GM18498 (cell line): ENCODE measurements at regions not wholly inside any gene's neighbourhood (a gene's known extent, or its start where the extent isn't known, plus 50 kb on each side); places are given as distances from the start of the nearest gene placed in this dataset.

Experiments used
- ATAC-seq: cut with Tn5 transposase; IDR thresholded peaks from one replicate; pipeline ENCODE4 v1.9.1; 2021; ENCODE audit warnings: mild to moderate bottlenecking, moderate library complexity; ENCODE audit not compliant: unreplicated experiment

DNA sequence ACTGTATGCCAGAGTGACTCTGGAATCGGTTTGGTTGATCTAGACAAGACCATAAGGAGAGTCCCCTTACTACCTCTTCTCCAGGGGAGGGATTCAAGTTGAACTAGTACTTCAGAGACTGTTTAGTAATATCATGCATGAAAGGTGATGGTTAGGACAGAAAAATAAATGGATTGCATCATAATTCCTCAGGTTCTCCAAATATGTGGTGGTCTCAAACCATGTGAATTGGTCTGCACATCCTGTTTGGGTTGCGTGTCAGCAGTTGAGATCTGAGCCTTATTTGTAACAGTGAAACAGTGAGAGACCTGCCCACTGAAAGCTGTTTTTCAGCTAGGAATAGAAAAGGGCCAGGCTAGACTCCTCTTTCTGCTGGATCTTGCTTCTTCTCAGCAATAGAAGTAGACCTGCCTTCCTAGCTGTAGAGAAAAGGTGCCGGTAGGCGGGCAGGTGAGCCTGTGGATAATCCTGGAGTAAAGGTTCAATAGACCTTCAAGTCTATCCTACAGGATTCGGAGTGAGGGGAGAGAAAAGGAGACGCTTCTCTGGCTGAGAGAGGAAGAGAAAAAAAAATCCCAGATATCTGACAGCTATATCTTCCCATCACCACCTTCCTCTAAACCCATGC lies 258.5 kb upstream of the E2F7 start:
- ATAC-seq = no peak

DNA sequence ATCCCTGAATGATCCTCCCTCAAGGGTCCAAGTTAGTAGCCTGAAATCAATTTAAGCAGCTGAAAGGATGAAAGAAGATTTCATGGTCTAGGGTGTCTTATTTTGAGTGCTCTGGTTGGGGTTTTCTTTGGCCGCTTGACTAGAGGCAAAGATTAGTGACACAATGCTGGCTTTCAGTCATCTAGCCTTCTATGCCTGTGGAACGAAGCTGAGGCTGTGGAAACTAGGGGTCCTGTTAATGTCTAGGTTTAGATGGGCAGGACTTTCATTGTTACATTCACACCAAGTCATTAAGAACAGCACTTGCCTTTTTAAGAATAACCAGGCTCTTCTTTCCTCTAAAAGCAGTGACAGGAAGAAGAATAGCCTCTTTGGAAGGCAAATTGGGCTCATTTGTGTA lies 253.8 kb upstream of the E2F7 start:
- no peak for ATAC-seq

DNA sequence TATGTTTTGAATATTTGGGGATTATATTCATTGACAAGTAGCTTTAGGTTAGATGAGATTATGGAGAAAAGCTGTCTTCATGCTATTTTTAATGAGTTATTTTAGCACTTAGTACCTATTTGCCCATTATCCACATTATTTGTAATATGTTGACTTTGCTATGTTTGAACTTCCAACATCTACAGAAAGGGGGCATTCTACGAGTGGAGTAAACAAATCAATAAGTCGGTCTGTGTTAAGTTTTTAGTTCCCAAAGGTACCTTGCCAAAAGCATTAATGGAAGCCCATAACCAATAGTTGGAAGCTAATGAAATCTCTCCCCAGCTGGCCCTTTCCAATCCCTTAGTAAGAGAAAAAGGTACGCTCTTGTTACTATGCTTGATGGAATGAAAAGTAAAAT lies 250.0 kb upstream of the E2F7 start:
- no peak for ATAC-seq

DNA sequence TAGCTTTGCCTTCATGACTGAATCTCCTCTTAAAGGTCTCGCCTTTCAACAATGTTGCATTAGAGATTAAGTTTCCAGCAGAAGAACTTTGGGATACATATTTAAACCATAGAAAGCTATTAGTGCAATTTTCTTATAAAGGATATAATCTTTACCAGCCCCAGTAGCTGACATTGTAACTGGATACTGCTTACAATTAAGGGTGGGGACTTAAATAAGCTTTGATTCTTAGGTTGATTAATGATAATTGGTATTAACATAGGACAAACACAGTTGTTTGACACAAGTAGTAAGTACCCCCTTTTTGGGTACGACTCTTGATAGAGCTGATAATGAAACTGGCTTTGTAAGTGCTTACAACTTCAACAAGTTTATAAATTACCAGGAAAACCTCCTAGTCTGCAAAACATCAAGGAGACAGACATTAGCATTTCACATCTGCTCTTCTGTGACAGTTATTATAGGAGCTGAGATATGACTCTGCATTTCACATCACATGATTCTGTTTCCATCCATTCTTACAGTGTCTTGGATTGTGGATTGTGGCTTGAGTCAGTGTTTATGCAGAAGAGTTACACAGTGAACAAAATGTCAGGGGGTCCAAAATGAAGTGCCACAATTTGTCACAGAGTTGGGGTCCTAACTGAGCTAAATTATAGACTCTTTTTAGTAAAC lies 249.1 kb upstream of the E2F7 start:
- no peak for ATAC-seq

DNA sequence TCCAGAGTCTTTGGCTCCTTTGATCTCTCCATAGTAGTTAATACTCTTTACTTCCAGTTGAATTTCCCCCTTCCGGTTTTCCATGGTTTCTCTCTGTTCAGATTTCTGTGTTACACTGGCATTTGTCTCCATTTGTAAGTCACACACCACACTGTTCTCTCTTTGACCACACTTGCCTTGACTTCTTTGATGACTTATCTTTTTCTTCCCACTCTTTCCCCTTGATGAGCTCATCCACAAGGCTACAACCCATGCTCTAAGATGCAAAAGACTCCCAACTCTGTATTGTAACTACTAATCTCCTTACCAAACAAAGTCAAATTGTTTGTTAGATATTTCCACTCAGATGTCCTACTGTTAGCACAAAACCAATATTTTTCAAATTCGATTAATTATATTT lies 242.7 kb upstream of the E2F7 start:
- no peak for ATAC-seq

DNA sequence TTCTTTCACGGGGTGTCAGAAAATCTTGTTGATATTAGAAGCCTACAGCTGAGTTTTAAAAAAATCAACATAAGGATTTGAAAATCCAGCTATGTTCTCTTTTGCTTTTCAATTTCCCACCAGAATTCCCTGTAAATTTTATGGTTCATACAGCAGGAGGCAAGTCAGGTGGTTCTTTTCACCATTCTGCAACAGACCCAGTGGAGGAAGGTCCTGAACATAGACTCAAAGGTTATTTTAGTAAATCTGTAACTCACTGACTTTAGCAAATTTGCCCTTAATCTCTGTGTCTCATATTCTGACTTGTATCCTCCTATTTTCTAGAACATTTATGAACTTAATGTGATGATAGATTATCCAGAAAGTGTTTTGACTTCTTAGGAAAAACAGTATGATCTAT lies 235.4 kb upstream of the E2F7 start:
- no peak for ATAC-seq

DNA sequence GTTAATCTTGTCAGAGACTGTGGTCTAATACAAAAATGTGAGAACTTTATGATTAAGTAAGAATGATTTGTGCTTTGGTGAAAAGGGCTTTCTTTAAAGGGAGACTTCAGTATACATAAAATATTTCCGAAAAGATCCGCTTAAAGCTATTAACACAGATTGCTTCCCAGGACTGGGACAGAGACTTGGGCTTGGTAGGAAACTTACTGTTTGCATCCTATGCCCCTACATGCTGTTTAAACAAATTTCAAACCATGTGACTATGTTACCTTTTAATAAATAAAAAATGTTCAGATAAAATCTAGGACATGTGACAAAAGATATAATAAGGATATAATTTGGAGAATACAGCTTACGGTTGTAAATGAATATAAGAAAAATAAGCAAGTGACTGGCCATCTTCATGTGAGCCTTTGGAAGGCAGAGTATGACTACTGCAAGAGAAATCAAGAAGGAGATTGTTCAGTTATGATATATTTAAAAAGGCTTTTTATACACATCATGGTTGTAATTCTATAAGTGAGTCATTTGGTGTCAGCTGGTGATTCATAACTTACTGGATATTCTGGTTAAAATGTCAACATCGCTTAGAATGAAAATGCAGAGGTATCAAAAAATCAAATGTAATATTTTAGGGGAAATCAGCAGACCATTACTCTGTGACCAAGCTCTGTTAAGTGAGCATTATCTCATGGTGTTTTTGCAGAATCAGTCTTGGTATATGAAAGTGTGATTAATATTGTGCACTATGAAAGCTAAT lies 234.7 kb upstream of the E2F7 start:
- ATAC-seq = no peak

DNA sequence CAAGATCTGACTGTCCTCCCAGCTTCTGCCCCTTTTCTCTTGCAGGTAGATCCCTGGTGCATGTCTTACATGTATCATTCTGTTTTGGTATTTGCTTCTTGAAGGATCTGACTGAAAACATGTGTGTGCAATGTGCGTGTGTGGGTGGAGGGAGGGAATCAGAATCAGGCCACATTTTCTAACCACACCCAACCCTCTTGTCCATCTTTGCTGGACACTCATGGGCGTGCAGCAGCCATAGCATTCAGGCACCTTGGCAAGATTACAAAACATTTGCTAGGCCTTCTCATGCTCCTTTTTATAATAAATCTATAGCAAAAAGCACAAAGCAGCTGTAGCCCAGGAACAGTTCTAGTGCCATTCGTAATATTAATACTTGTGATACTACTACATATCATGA lies 233.6 kb upstream of the E2F7 start:
- no peak for ATAC-seq

DNA sequence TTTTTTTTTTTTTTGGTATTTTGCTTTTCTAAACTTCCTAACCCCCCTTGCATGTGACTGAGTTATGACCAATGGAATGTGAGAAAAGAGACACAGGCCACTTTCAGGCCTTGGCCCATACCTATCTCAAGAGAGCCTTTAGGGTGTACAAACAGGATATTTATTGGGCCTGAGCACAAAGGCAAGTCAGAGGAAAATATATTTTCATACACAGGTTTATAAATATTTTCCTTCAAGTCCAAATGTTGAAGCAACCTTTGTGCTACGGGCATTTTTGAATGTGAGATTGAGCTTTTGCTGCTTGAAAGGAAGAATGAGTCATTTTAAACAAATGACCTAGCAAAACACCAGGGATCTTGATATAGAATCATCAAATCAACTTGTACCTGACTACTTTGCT lies 228.6 kb upstream of the E2F7 start:
- ATAC-seq = no peak

DNA sequence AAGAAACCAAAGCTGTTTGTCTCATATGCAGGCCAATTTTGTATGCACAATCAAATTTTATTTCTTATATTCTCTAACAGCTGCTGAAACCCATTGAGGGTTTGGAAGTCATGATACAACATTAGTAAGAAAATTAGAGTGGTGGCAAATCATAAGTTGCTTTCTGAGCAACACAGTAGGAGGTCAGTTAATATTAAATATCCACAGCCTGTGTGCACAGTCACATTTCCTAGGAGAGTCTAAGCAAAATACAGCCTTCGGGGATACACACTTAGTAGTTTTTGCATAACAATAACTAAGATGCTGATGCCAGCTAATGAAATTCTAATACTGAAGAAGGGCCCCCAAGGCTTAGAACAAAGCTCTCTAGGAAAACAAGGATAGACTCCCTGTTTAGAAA lies 209.6 kb upstream of the E2F7 start:
- ATAC-seq = no peak

DNA sequence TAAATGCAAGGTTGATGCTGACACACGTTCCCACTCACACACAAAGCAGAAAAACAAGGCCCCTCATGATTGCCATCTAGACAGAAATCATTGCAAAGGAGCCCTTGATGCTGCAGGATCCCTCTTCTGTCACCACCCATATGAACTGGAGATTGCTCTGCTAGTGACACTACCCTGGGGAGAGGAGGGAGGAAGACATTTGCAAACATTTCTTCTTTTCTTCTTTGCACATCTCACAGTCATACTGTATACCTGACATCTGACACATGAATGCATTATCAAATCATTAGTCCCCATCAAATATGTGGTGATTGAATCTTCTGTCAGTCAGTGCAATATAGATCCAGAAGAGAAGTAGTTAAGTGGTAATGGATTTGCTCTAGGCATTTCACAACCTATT lies 208.5 kb upstream of the E2F7 start:
- ATAC-seq = no peak

DNA sequence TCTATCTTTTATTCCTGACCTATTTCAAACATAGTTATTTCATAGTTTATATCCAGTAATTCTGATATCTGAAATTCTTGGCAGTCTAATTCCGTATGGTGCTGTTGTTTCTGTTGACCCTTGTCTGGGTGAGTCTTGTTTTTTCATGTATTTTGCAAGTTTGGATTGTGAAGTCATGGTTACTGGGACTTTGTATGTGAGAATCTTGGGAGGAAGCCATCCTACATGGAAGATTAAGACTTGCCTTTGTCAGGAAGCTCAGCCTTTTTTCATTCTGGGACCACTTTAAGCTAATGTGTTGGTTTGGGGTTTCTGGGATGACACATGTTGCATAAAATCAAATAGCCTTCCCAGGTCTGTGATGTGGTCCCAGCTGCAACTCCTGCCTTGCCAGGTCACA lies 191.6 kb upstream of the E2F7 start:
- no peak for ATAC-seq

DNA sequence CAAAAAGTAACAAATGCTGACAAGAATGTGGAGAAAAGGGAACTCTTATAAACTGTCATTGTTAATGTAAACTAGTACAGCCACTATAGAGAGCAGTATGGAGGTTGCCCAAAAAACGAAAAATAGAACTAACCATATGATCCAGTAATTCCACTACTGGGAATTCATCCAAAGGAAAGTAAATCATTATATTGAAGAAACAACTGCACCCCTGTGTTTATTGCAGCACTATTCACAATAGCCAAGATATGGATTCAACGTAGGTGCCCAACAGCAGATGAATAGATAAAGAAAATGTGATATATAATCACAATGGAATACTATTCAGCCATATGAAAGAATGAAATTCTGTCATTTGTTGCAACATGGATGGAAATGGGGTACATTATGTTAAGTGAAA lies 188.0 kb upstream of the E2F7 start:
- ATAC-seq = no peak

DNA sequence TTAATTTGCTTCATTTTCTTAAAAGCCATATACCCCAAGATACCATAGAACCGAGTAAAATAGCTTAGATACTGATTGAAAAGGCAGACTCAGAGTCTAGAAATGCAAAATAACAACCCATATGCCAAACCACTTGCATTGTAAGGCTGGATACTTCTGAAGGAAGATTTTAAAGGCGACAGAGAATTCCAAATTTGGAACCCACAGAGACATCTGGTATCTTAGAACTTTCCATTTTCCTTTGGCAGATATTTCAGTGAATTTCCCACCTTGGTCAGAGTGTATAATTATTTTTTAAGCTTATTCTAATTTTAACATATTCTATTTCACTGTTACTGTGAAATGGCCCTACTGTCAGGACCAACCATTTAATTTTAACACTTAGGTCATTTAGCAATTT lies 186.4 kb upstream of the E2F7 start:
- no peak for ATAC-seq

DNA sequence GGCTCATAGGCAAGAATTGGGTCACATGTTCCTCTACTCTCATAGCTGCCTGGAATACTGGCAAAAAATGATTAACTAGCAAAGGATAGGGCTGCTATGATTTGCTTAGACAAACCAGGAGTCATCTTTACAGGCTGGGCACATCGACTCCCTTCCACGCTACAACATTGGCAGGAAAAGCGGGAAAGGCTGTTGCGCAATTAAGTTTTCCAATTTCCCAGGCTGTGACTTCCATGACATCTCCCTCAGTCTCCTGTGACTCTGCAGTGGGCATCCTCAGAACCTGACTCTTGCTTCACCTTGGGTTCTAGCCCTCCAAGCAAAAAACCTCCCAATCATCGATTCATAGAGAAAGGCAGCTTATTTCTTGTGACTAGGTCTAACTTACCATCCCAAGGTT lies 184.5 kb upstream of the E2F7 start:
- ATAC-seq = no peak

DNA sequence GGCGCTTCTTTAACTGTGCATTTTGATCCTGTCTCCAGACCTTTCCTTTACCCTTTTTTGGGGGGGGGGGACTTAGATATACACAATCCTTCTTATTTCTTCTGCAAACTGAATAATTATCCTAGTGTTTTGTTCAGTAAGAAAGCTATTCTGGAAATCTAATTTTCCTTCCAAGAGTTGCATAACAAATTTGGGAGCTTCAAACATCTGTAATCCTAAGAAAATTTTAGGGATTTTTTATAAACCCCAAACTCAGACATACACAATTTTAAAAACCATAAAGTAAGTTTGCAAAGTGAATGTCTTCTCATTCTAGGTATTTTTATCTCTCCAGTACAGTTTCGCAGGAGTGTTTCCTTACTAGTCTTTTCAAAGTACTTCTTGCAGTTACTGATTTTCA lies 182.7 kb upstream of the E2F7 start:
- no peak for ATAC-seq

DNA sequence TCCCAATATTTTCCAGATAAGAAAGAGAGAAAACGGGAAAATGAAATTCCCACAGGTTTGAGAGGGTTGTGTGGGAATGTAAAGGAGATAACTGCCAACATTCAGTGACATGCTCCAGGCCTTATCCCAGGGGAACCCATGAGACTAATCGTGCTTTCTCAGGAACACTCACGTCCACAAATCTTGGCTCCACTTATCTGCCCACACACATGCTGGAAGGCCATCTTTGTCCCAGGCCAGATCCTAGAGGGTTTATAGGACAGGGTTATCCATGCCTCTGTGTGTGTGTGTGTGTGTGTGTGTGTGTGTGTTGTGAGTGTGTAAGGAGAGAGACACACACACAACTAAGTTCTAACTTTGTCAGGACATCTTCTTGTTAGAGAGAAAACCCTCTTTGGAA lies 182.2 kb upstream of the E2F7 start:
- ATAC-seq = no peak

DNA sequence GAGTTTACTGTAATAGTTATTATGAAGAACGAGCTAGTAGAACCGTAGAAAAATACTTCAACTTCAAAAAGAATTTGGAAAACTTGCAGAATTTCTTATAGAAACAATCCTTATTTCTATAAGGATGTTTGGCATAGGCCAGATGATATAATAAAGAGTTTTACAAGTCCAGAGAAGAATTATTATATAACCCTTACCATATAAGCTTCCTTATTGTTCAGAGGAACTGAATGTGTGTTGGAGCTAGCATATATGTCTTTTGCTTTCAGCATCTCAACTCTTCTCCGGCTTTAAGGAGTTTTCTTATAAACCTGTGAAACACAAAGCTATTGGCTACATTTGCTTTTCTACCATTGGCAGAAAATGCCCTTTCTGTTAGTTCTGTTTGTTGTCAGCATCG lies 178.0 kb upstream of the E2F7 start:
- ATAC-seq = no peak

DNA sequence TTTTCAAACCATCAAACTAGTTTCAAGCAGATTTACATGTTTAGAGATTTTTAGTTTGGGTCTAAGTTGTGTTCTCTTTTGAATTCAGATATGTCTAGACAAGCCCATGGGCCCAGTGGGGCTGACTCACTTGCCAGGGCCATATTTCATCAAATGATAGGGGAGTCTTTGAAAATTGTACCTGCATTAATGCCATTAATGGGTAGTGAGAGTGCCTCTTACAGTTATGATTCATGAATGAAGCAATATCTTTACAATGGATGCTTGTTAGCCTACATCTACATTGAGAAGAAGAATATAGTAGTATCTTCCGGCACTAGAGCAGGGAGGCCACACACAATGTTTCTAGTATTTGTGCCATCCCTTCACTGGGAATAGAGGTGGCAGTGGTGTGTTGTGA lies 174.2 kb upstream of the E2F7 start:
- no peak for ATAC-seq

DNA sequence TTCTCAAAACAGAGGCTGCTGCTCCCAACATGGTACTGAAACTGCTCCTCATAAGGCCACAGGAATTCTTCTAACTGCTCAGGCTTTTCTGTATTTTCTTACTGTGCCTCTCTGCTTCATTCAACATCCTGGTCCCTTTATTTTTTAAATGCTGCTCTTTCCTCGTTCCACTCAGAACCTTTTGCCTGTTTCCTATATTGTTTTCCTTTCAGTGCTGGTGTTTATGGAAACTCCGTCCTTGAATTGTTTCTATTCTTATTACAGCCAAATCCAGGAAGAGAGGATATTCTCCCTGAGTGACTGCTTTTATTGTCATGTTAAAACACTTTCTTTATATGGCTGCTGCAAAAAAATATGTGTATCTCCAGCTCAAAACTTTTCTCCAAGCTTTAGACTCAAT lies 173.0 kb upstream of the E2F7 start:
- no peak for ATAC-seq

DNA sequence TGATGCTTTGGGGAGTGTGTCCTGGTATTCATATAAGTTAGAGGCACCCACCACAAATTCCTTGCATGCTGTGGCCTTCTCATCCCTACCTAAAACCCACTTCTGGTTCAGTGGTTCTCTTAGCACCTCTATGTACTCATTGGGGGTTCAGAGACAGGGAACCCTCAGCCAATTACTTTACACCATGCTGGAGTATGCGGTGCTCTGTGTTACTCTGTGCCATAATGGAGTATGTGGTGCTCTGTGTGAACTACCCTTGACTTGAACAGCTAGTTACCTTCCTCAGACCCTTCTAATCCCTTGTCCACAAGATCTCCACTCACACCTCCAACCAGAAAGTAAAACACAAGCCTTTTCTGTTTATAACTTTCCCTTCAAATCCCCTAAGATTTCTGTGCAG lies 172.5 kb upstream of the E2F7 start:
- ATAC-seq = no peak

DNA sequence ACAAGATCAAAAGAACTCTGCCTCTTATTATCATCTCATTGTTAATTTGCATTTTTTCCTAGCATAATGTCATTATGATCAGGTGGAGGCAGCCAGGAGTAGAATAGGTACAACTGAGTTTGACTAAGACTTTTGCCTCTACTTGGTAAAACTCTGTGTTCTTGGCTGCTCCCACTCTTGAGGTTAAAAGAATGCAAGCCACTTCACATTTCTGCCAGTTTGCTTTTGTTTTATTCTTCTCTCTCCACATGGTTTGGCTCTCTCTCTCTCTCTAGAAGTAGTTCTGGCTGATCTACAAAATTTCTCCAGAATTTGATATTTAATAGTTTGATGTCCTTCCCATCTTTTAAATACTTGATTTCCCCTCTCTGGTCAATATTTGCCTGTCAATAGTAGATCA lies 170.7 kb upstream of the E2F7 start:
- no peak for ATAC-seq
